ENCODE measurements at regions not wholly inside any gene's neighbourhood (a gene's known extent, or its start where the extent isn't known, plus 50 kb on each side); places are given as distances from the start of the nearest gene placed in this dataset.

DNA sequence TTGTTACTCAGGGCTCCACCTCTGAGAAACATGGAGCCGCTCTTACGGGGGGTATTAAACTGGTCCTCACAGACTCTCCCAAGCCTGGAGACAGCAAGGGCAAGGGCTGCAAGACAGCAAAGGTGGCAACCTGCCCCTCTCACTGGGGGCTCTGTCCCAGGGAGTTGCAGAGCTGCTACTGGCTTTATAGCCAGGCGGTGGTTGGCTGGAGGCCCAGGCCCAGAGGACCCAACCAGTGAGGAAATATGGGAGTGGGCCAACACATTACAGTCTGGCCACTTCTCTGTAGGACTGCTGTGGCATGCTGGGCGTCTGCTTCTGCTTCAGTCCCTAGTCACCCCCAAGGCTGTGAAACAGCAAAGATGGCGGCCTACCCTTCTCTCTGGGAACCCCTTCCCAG lies 597.2 kb downstream of the LRRC70 start:
- Histone ChIP-seq H3K36me3 (no peaks in the 10 kb centered on the region), H4K20me1 (ENCODE audit: low read depth) (no peaks in the 10 kb centered on the region), H3K79me2 (ENCODE audit: low read depth) (no peaks in the 10 kb centered on the region), H3K9me3 (ENCODE audit: low read depth) (no peaks in the 10 kb centered on the region), H3K27ac (no peak overlapping the region), H3K4me1 (peaks cover 7% of the 10 kb centered on the region), H3F3A (ENCODE audit: low read depth) (no peaks in the 10 kb centered on the region), H3K4me3 (no peak overlapping the region), H3K9ac (no peak overlapping the region), H3K4me2 (no peak overlapping the region), H3K27me3 (no peaks in the 10 kb centered on the region), H2AFZ (replicated peaks) (no peak overlapping the region)
- Mint-ChIP-seq H3K27me3 (ENCODE audit: insufficient read depth, low read depth) (no peaks in the 10 kb centered on the region), H3K27ac (no peak overlapping the region), H3K9me3 (no peaks in the 10 kb centered on the region), H3K36me3 (no peaks in the 10 kb centered on the region), H3K4me3 (no peak overlapping the region), H3K4me1 (no peaks in the 10 kb centered on the region)
- TF ChIP-seq EZH2phosphoT487 (IDR thresholded peaks at IDR 0.05) = no peak
- TF ChIP-seq EZH2 (IDR thresholded peaks at IDR 0.05) = no peak
- TF ChIP-seq, protein P1, sequence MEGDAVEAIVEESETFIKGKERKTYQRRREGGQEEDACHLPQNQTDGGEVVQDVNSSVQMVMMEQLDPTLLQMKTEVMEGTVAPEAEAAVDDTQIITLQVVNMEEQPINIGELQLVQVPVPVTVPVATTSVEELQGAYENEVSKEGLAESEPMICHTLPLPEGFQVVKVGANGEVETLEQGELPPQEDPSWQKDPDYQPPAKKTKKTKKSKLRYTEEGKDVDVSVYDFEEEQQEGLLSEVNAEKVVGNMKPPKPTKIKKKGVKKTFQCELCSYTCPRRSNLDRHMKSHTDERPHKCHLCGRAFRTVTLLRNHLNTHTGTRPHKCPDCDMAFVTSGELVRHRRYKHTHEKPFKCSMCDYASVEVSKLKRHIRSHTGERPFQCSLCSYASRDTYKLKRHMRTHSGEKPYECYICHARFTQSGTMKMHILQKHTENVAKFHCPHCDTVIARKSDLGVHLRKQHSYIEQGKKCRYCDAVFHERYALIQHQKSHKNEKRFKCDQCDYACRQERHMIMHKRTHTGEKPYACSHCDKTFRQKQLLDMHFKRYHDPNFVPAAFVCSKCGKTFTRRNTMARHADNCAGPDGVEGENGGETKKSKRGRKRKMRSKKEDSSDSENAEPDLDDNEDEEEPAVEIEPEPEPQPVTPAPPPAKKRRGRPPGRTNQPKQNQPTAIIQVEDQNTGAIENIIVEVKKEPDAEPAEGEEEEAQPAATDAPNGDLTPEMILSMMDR (IDR thresholded peaks at IDR 0.05) = no peak
- DNase-seq (ENCODE audit: low spot score) = no peak

DNA sequence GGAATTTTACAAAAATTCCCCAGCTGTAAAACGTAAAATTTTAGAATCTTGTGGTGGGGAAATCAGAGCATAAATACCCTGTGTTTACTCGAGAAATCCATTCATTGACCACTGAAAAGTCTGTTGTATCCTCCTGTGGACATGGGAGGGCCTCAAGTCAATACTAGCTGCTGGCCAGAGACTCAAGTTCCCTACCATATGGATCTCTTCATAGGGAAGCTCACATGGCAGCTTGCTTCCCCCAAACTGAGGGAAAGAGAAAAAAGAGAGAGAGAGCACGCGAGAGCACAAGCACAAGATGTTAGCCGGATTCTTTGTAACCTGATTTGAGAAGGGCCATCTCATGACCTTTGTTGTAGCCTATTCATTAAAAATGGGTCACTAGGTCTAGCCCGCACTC lies 591.9 kb downstream of the LRRC70 start:
- no peaks in the 10 kb centered on the region for H4K20me1 ChIP-seq (ENCODE audit: low read depth)
- H3K27me3 ChIP-seq = no peaks in the 10 kb centered on the region
- H3K79me2 ChIP-seq (ENCODE audit: low read depth) = no peaks in the 10 kb centered on the region
- DNase-seq (ENCODE audit: low spot score) = peak; percentile 11
- Mint-ChIP-seq H3K27ac (peak overlapping the region; percentile 46), H3K27me3 (ENCODE audit: insufficient read depth, low read depth) (no peaks in the 10 kb centered on the region), H3K9me3 (no peaks in the 10 kb centered on the region), H3K4me1 (peaks cover 3% of the 10 kb centered on the region), H3K4me3 (no peak overlapping the region), H3K36me3 (no peaks in the 10 kb centered on the region)
- peak overlapping the region; percentile 27 for H3K4me2 ChIP-seq
- H3F3A ChIP-seq (ENCODE audit: low read depth) = peaks cover 9% of the 10 kb centered on the region
- no peak overlapping the region for H3K4me3 ChIP-seq
- TF ChIP-seq EZH2phosphoT487 (IDR thresholded peaks at IDR 0.05) (no peak), EZH2 (IDR thresholded peaks at IDR 0.05) (no peak)
- TF ChIP-seq, protein P1 (IDR thresholded peaks at IDR 0.05) = no peak
- H3K36me3 ChIP-seq = no peaks in the 10 kb centered on the region
- H2AFZ ChIP-seq (replicated peaks) = peak overlapping the region; percentile 29
- peaks cover 26% of the 10 kb centered on the region for H3K4me1 ChIP-seq
- peak overlapping the region; percentile 57 for H3K27ac ChIP-seq
- H3K9me3 ChIP-seq (ENCODE audit: low read depth) = no peaks in the 10 kb centered on the region
- H3K9ac ChIP-seq = no peak overlapping the region

DNA sequence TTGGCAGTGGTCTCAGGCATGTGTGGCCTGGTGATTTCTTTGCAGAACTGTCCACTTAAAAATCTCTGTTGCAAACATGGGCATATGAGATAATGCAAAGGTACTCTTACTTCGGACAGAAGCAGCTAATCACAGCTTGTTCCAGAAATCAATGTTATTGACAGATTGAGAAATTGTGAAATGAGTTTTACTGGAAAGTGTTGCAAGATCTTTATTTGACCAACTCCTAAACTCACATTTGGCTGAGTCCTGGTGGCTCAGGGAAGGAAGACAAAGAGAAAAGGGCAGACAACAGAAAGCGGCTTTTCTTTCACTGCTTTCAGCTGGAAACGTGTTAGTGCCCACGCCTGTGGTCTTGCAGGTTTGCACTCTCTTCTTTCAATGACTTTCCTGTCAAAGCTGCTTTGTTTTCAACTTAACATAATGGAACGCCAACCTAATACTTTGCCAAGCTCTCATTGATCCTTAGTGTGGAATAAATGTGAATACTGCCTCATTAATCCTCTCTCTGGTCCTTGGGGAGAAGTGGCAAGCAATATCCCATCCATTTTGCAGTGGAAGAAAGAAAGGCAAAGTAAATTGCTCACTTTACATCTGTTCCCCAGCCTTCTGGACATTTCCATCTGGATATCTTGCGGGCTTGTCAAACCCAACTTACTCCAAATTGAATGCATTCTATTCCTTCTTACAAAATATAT lies 586.4 kb downstream of the LRRC70 start:
- no peaks in the 10 kb centered on the region for H3K27me3 ChIP-seq

More for the DNA sequence above, 586.4 kb downstream of the LRRC70 start:
- Histone ChIP-seq H3K9ac (no peak overlapping the region), H3K4me2 (peak overlapping the region; percentile 67), H3K4me3 (no peak overlapping the region), H3K4me1 (peaks cover 29% of the 10 kb centered on the region), H3K36me3 (no peaks in the 10 kb centered on the region), H3F3A (ENCODE audit: low read depth) (peaks cover 9% of the 10 kb centered on the region), H3K9me3 (ENCODE audit: low read depth) (no peaks in the 10 kb centered on the region), H3K79me2 (ENCODE audit: low read depth) (no peaks in the 10 kb centered on the region), H4K20me1 (ENCODE audit: low read depth) (no peaks in the 10 kb centered on the region), H2AFZ (replicated peaks) (peak overlapping the region; percentile 52), H3K27ac (peak overlapping the region; percentile 44)
- Mint-ChIP-seq H3K4me1 (no peaks in the 10 kb centered on the region), H3K9me3 (no peaks in the 10 kb centered on the region), H3K36me3 (no peaks in the 10 kb centered on the region), H3K27me3 (ENCODE audit: insufficient read depth, low read depth) (no peaks in the 10 kb centered on the region), H3K27ac (no peak overlapping the region), H3K4me3 (no peak overlapping the region)
- TF ChIP-seq EZH2 (IDR thresholded peaks at IDR 0.05) (no peak), EZH2phosphoT487 (IDR thresholded peaks at IDR 0.05) (no peak)
- TF ChIP-seq, protein P1 (IDR thresholded peaks at IDR 0.05) = no peak
- DNase-seq (ENCODE audit: low spot score) = peak; percentile 78
